H9 (cell line): ENCODE measurements at regions not wholly inside any gene's neighbourhood (a gene's known extent, or its start where the extent isn't known, plus 50 kb on each side); places are given as distances from the start of the nearest gene placed in this dataset.

ENCODE experiments used
- DNase-seq: peaks from one replicate; pipeline ENCODE4 v3.0.0-alpha.2; 2017
- H2AFZ ChIP-seq: one replicate; pipeline ENCODE4 v1.6.1; 2013; ENCODE audit warnings: mild to moderate bottlenecking, low read length, control low read depth, moderate library complexity
- H2AK5ac ChIP-seq: 2 replicates; pipeline ENCODE4 v1.6.1; 2013; ENCODE audit warnings: low read length, control low read depth, mixed read lengths; ENCODE audit not compliant: insufficient read length
- H2BK120ac ChIP-seq: one replicate; pipeline ENCODE4 v1.6.1; 2013; ENCODE audit warnings: low read depth, mild to moderate bottlenecking, low read length, control low read depth, inconsistent platforms; ENCODE audit not compliant: poor library complexity, severe bottlenecking
- H2BK12ac ChIP-seq: 2 replicates; pipeline ENCODE4 v1.6.1; 2013; ENCODE audit warnings: low read length, control low read depth, mixed read lengths, low read depth; ENCODE audit not compliant: insufficient read length
- H2BK15ac ChIP-seq: 2 replicates; pipeline ENCODE4 v1.6.1; 2013; ENCODE audit warnings: low read depth, low read length, control low read depth
- H2BK20ac ChIP-seq: one replicate; pipeline ENCODE4 v1.6.1; 2013; ENCODE audit warnings: low read depth, mild to moderate bottlenecking, low read length, control low read depth, inconsistent platforms; ENCODE audit not compliant: poor library complexity, severe bottlenecking
- H2BK5ac ChIP-seq: 2 replicates; pipeline ENCODE4 v1.6.1; 2013; ENCODE audit warnings: low read length, control low read depth, mixed read lengths; ENCODE audit not compliant: insufficient read length
- H3K14ac ChIP-seq: 2 replicates; pipeline ENCODE4 v1.6.1; 2013; ENCODE audit warnings: low read length, control low read depth; ENCODE audit not compliant: insufficient read depth
- H3K18ac ChIP-seq: 2 replicates; pipeline ENCODE4 v1.6.1; 2013; ENCODE audit warnings: low read depth, mild to moderate bottlenecking, mixed read lengths, low read length, control low read depth; ENCODE audit not compliant: insufficient read length
- H3K23ac ChIP-seq: 2 replicates; pipeline ENCODE4 v1.6.1; 2013; ENCODE audit warnings: low read length, control low read depth, mixed read lengths, low read depth; ENCODE audit not compliant: insufficient read length
- H3K23me2 ChIP-seq: 2 replicates; pipeline ENCODE4 v1.6.1; 2013; ENCODE audit warnings: low read depth, mild to moderate bottlenecking, mixed read lengths, low read length, control low read depth; ENCODE audit not compliant: insufficient read length, poor library complexity, severe bottlenecking
- H3K27ac ChIP-seq: 2 replicates; pipeline ENCODE4 v1.5.1; 2013; ENCODE audit warnings: low read length, control low read depth, mixed read lengths, low read depth; ENCODE audit not compliant: insufficient read length
- H3K27me3 ChIP-seq: 2 replicates; pipeline ENCODE4 v1.6.1; 2013; ENCODE audit warnings: low read length, control low read depth, inconsistent platforms; ENCODE audit not compliant: insufficient read depth
- H3K4ac ChIP-seq: 2 replicates; pipeline ENCODE4 v1.6.1; 2013; ENCODE audit warnings: low read depth, mild to moderate bottlenecking, control low read depth, inconsistent platforms, low read length, moderate library complexity
- H3K4me1 ChIP-seq: 2 replicates; pipeline ENCODE4 v1.6.1; 2013; ENCODE audit warnings: low read length, control low read depth, inconsistent platforms; ENCODE audit not compliant: insufficient read depth
- H3K4me2 ChIP-seq: 2 replicates; pipeline ENCODE4 v1.6.1; 2013; ENCODE audit warnings: low read length, control low read depth, mixed read lengths; ENCODE audit not compliant: insufficient read length, insufficient read depth
- H3K56ac ChIP-seq: 2 replicates; pipeline ENCODE4 v1.6.1; 2013; ENCODE audit warnings: low read depth, mild to moderate bottlenecking, mixed read lengths, low read length, control low read depth; ENCODE audit not compliant: insufficient read length
- H3K79me1 ChIP-seq: 2 replicates; pipeline ENCODE4 v1.6.1; 2013; ENCODE audit warnings: low read depth, mild to moderate bottlenecking, moderate library complexity, low read length, control low read depth, inconsistent platforms; ENCODE audit not compliant: insufficient read depth, poor library complexity, severe bottlenecking
- H3K79me2 ChIP-seq: 2 replicates; pipeline ENCODE4 v1.6.1; 2013; ENCODE audit warnings: low read length, control low read depth, inconsistent platforms; ENCODE audit not compliant: insufficient read depth
- H3K9ac ChIP-seq: 2 replicates; pipeline ENCODE4 v1.6.1; 2013; ENCODE audit warnings: low read length, control low read depth, mixed read lengths; ENCODE audit not compliant: insufficient read length; ENCODE audit errors: extremely low read depth
- H3K9me3 ChIP-seq: one replicate; pipeline ENCODE4 v1.6.1; 2013; ENCODE audit warnings: low read depth, low read length, inconsistent platforms; ENCODE audit not compliant: control insufficient read depth
- H3T11ph ChIP-seq: one replicate; pipeline ENCODE4 v1.6.1; 2013; ENCODE audit warnings: mild to moderate bottlenecking, low read length, control low read depth, inconsistent platforms
- H4K20me1 ChIP-seq: one replicate; pipeline ENCODE4 v1.6.1; 2013; ENCODE audit not compliant: control insufficient read depth, insufficient read length, insufficient read depth
- H4K5ac ChIP-seq: 2 replicates; pipeline ENCODE4 v1.6.1; 2013; ENCODE audit warnings: low read depth, mild to moderate bottlenecking, mixed read lengths, low read length, control low read depth; ENCODE audit not compliant: insufficient read length
- H4K8ac ChIP-seq: replicated peaks from 2 replicates; pipeline ENCODE4 v1.6.1; 2013; ENCODE audit warnings: low read length, control low read depth, mixed read lengths, low read depth; ENCODE audit not compliant: insufficient read length
- H4K91ac ChIP-seq: 2 replicates; pipeline ENCODE4 v1.6.1; 2013; ENCODE audit warnings: low read depth, mild to moderate bottlenecking, moderate library complexity, mixed read lengths, low read length, control low read depth; ENCODE audit not compliant: insufficient read length
- H3K27ac Mint-ChIP-seq, 3 experiments: 2 replicates in 2 of 3; 3 replicates in 1 of 3; pipeline ENCODE4 v1.8.0; 2020 to 2021; ENCODE audit warnings: mixed read lengths in 3 of 3, mild to moderate bottlenecking in 1 of 3, moderate library complexity in 1 of 3
- H3K27me3 Mint-ChIP-seq: 2 replicates; pipeline ENCODE4 v1.8.0; 2021; ENCODE audit warnings: low read depth, mild to moderate bottlenecking, moderate library complexity, mixed read lengths
- H3K36me3 Mint-ChIP-seq, 3 experiments: 2 replicates in 2 of 3; 3 replicates in 1 of 3; pipeline ENCODE4 v1.8.0; 2020 to 2021; ENCODE audit warnings: low read depth in 3 of 3, mixed read lengths in 3 of 3; ENCODE audit not compliant: insufficient read depth in 1 of 3
- H3K4me1 Mint-ChIP-seq, 2 experiments: 2 replicates each; pipeline ENCODE4 v1.8.0; 2020; ENCODE audit warnings: mixed read lengths in 2 of 2
- H3K4me3 Mint-ChIP-seq, 2 experiments: 2 replicates in 1 of 2; 3 replicates in 1 of 2; pipeline ENCODE4 v1.8.0; 2020 to 2021; ENCODE audit warnings: mild to moderate bottlenecking in 2 of 2, mixed read lengths in 2 of 2, moderate library complexity in 1 of 2
- H3K9me3 Mint-ChIP-seq, 2 experiments: 2 replicates in 1 of 2; 3 replicates in 1 of 2; pipeline ENCODE4 v1.8.0; 2020; ENCODE audit warnings: mild to moderate bottlenecking in 2 of 2, mixed read lengths in 2 of 2, moderate library complexity in 1 of 2
- CTCF ChIP-seq: fragments of 200-600 bp; sonication (generic); conservative IDR thresholded peaks from 3 replicates; pipeline ENCODE4 v1.8.0; 2021; ENCODE audit warnings: antibody characterized with exemption, mild to moderate bottlenecking
- WGBS: extraction: QIAGEN DNeasy Blood & Tissue Kit; methylation state at CpG from one replicate; pipeline ENCODE4 v1.1.7; 2013; ENCODE audit warnings: missing lambda C conversion rate, low lambda C conversion rate, mixed read lengths; ENCODE audit not compliant: insufficient read length; ENCODE audit errors: extremely low coverage; 5-methylcytosine and 5-hydroxymethylcytosine counted together

GRCh38 chr14:86654558-86655184, 1124.7 kb downstream of the FLRT2 start:
- H3K27me3 Mint-ChIP-seq, result no peaks in the 10 kb centered on the region; the same call in 1 of the 2 replicates
- no peaks in the 10 kb centered on the region for H3K27me3 ChIP-seq
- no peak overlapping the region for H3K4ac ChIP-seq
- H3K4me1 Mint-ChIP-seq, result peaks cover 3 to 5% of the 10 kb centered on the region in 2 experiments; a peak in 2 of 4 replicates
- H2BK120ac ChIP-seq, result no peak overlapping the region
- H3K27ac ChIP-seq, result no peak overlapping the region
- WGBS, result no CpG with 5 or more reads among the region's 8 CpGs
- H3K4me3 Mint-ChIP-seq, result no peak overlapping the region
- no peak overlapping the region for H3T11ph ChIP-seq
- no peak overlapping the region for H2AFZ ChIP-seq
- H3K23me2 ChIP-seq, result no peaks in the 10 kb centered on the region
- peak; percentile 66 for DNase-seq
- no peak overlapping the region for H3K14ac ChIP-seq
- no peak overlapping the region for H3K4me2 ChIP-seq
- no peaks in the 10 kb centered on the region for H4K20me1 ChIP-seq
- H2BK5ac ChIP-seq, result no peak overlapping the region
- no peak overlapping the region for H2BK15ac ChIP-seq
- no peaks in the 10 kb centered on the region for H3K4me1 ChIP-seq
- peak; percentile 82 for TF ChIP-seq CTCF
- H3K9ac ChIP-seq, result no peak overlapping the region
- H2BK12ac ChIP-seq, result no peak overlapping the region
- H4K91ac ChIP-seq, result no peak overlapping the region
- no peaks in the 10 kb centered on the region for H3K79me1 ChIP-seq
- peaks cover 0 to 6% of the 10 kb centered on the region in 2 experiments; a peak in 2 of 5 replicates for H3K9me3 Mint-ChIP-seq
- no peak overlapping the region for H3K56ac ChIP-seq
- H2BK20ac ChIP-seq, result no peak overlapping the region
- H3K23ac ChIP-seq, result no peak overlapping the region
- H3K18ac ChIP-seq, result no peak overlapping the region
- H4K5ac ChIP-seq, result no peak overlapping the region
- no peaks in the 10 kb centered on the region for H3K79me2 ChIP-seq
- H3K9me3 ChIP-seq, result no peaks in the 10 kb centered on the region
- no peak overlapping the region for H4K8ac ChIP-seq
- H2AK5ac ChIP-seq, result no peak overlapping the region
- no peak overlapping the region; a peak in 1 of 7 replicates for H3K27ac Mint-ChIP-seq
- H3K36me3 Mint-ChIP-seq, result 0 out of 7 replicates have a peak, but pooled peaks cover 0 to 6% (median 0%) of the 10 kb centered on the region in 3 experiments
